ENCODE measurements at regions not wholly inside any gene's neighbourhood (a gene's known extent, or its start where the extent isn't known, plus 50 kb on each side); places are given as distances from the start of the nearest gene placed in this dataset.

GRCh38 chr4:28886934-28887333, 1833.2 kb upstream of the PCDH7 start:
- TF ChIP-seq CHD2 (IDR thresholded peaks at IDR 0.05; ENCODE audit: low read length, partially characterized antibody) = no peak
- no peak for TF ChIP-seq CTCF (IDR thresholded peaks at IDR 0.05)
- no peak for TF ChIP-seq GABPA (IDR thresholded peaks at IDR 0.05; ENCODE audit: low read depth)
- no peak for TF ChIP-seq EP300 (IDR thresholded peaks at IDR 0.05; ENCODE audit: borderline replicate concordance in 1 of 2, low read depth in 1 of 2, low read length in 1 of 2)
- TF ChIP-seq USF1 (IDR thresholded peaks at IDR 0.05; ENCODE audit: borderline replicate concordance, low read depth) = no peak
- no peak for TF ChIP-seq POLR2AphosphoS5 (IDR thresholded peaks at IDR 0.05; ENCODE audit: low read depth, low read length)
- no peak for TF ChIP-seq RAD21 (IDR thresholded peaks at IDR 0.05; ENCODE audit: low read length)
- TF ChIP-seq IRF3 (IDR thresholded peaks at IDR 0.05; ENCODE audit: low read depth, low read length) = no peak
- no peak for TF ChIP-seq YY1 (IDR thresholded peaks at IDR 0.05; ENCODE audit: low read depth)
- no peak for TF ChIP-seq FOXJ3 (CRISPR knock-in tag; IDR thresholded peaks at IDR 0.05)

All from SK-N-SH (cell line).